ENCODE measurements at regions not wholly inside any gene's neighbourhood (a gene's known extent, or its start where the extent isn't known, plus 50 kb on each side); places are given as distances from the start of the nearest gene placed in this dataset.

DNA sequence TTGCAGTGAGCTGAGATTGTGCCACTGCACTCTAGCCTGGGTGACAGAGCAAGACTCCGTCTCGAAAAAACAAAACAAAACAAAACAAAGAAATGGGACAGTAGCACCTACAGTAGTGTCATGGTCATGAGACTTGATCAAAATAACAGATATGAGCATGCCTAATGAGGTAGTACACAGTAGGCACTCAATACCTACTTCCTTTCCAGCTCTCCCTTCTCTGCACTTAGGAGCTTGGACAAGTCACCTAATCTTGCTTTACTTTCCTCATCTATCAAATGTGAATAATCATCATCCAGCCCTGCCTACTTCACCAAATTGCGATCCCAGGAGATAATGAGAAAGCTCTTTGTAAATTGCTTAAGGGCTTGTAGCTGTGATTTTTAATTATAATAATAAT is 55.4 kb upstream of the EPB41L1 start:
- Histone ChIP-seq H3K36me3 (ENCODE audit: insufficient read depth, low read length) (no peaks in the 10 kb centered on the region), H3K27ac (ENCODE audit: low read depth, low read length, poor library complexity, severe bottlenecking) (no peak overlapping the region), H2AFZ (ENCODE audit: low read length) (no peak overlapping the region), H3F3A (ENCODE audit: insufficient read depth, low read length) (no peaks in the 10 kb centered on the region), H3K27me3 (ENCODE audit: insufficient read depth, low read length) (no peaks in the 10 kb centered on the region), H3K4me2 (ENCODE audit: low read length) (no peak overlapping the region), H4K20me1 (ENCODE audit: insufficient read depth, low read length) (no peaks in the 10 kb centered on the region), H3K4me3 (ENCODE audit: low read depth, low read length, poor library complexity, severe bottlenecking) (no peak overlapping the region), H3K4me1 (ENCODE audit: insufficient read depth, low read length, severe bottlenecking) (peaks cover 16% of the 10 kb centered on the region), H3K79me2 (ENCODE audit: insufficient read depth, low read length) (no peaks in the 10 kb centered on the region), H3K9me3 (ENCODE audit: low read length) (no peaks in the 10 kb centered on the region), H3K9me2 (ENCODE audit: low read depth, low read length) (no peaks in the 10 kb centered on the region), H3K9ac (ENCODE audit: low read length) (no peak overlapping the region)
- TF ChIP-seq EZH2 (IDR thresholded peaks at IDR 0.05; ENCODE audit: borderline replicate concordance, low read length), result no peak
- TF ChIP-seq, protein P1, sequence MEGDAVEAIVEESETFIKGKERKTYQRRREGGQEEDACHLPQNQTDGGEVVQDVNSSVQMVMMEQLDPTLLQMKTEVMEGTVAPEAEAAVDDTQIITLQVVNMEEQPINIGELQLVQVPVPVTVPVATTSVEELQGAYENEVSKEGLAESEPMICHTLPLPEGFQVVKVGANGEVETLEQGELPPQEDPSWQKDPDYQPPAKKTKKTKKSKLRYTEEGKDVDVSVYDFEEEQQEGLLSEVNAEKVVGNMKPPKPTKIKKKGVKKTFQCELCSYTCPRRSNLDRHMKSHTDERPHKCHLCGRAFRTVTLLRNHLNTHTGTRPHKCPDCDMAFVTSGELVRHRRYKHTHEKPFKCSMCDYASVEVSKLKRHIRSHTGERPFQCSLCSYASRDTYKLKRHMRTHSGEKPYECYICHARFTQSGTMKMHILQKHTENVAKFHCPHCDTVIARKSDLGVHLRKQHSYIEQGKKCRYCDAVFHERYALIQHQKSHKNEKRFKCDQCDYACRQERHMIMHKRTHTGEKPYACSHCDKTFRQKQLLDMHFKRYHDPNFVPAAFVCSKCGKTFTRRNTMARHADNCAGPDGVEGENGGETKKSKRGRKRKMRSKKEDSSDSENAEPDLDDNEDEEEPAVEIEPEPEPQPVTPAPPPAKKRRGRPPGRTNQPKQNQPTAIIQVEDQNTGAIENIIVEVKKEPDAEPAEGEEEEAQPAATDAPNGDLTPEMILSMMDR (IDR thresholded peaks at IDR 0.05; ENCODE audit: low read length), result no peak

DNA sequence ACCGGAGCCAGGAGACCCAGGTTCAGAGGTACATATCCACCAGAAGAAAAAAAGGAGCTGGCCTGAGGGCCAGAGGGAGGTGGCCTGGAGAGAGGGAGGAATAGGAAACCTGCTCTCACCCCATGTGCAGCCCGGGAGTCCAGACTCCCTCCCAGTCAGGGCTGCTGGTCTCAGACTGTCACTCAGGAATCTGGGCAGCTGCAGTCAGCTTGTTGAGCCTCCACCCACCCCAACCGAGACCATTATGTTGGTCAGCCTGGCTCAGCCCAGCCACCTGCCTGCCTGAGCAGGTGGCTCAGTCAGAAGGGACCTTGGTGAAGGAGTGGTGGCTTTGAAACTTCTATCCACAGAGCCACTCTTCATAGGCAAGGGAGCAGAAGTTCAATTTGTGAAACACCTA is 53.3 kb upstream of the EPB41L1 start:
- Histone ChIP-seq H3K4me2 (ENCODE audit: low read length) (no peak overlapping the region), H3K36me3 (ENCODE audit: insufficient read depth, low read length) (no peaks in the 10 kb centered on the region), H3K9me3 (ENCODE audit: low read length) (no peaks in the 10 kb centered on the region), H3K79me2 (ENCODE audit: insufficient read depth, low read length) (no peaks in the 10 kb centered on the region), H3K9me2 (ENCODE audit: low read depth, low read length) (no peaks in the 10 kb centered on the region), H3K27me3 (ENCODE audit: insufficient read depth, low read length) (no peaks in the 10 kb centered on the region), H3K9ac (ENCODE audit: low read length) (no peak overlapping the region), H3K4me3 (ENCODE audit: low read depth, low read length, poor library complexity, severe bottlenecking) (no peak overlapping the region), H4K20me1 (ENCODE audit: insufficient read depth, low read length) (no peaks in the 10 kb centered on the region), H3F3A (ENCODE audit: insufficient read depth, low read length) (no peaks in the 10 kb centered on the region), H2AFZ (ENCODE audit: low read length) (no peak overlapping the region), H3K4me1 (ENCODE audit: insufficient read depth, low read length, severe bottlenecking) (peaks cover 16% of the 10 kb centered on the region), H3K27ac (ENCODE audit: low read depth, low read length, poor library complexity, severe bottlenecking) (no peak overlapping the region)
- TF ChIP-seq EZH2 (IDR thresholded peaks at IDR 0.05; ENCODE audit: borderline replicate concordance, low read length), result no peak
- TF ChIP-seq, protein P1 (IDR thresholded peaks at IDR 0.05; ENCODE audit: low read length), result no peak

DNA sequence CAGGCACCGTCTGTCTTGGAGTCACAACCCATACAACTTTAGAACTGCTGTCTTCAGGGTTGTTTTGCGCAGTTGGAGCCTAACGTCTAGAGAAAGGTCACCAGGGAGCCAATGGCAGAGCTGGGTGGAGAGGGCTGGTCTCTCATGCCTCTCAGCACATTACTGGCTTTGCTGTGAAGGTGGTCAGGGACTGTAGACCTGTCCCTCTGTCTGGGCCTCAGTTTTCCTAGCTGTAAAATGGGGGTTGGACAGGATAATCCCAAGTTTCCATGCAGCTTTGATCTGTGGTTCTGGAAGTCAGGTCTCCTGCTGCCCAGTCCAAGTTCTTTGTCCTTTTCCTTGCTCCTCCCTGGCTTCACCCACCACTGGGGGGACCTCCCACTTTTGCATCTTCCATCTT is 52.2 kb upstream of the EPB41L1 start:
- H3K27ac ChIP-seq (ENCODE audit: low read depth, low read length, poor library complexity, severe bottlenecking), result no peak overlapping the region
- H3K4me3 ChIP-seq (ENCODE audit: low read depth, low read length, poor library complexity, severe bottlenecking), result no peak overlapping the region
- no peak overlapping the region for H3K4me2 ChIP-seq (ENCODE audit: low read length)
- H3F3A ChIP-seq (ENCODE audit: insufficient read depth, low read length), result no peaks in the 10 kb centered on the region
- no peak overlapping the region for H3K9ac ChIP-seq (ENCODE audit: low read length)
- H2AFZ ChIP-seq (ENCODE audit: low read length), result no peak overlapping the region
- no peaks in the 10 kb centered on the region for H3K9me2 ChIP-seq (ENCODE audit: low read depth, low read length)
- H3K36me3 ChIP-seq (ENCODE audit: insufficient read depth, low read length), result no peaks in the 10 kb centered on the region
- no peak for TF ChIP-seq EZH2 (IDR thresholded peaks at IDR 0.05; ENCODE audit: borderline replicate concordance, low read length)
- TF ChIP-seq, protein P1 (IDR thresholded peaks at IDR 0.05; ENCODE audit: low read length), result no peak
- H3K79me2 ChIP-seq (ENCODE audit: insufficient read depth, low read length), result no peaks in the 10 kb centered on the region
- no peaks in the 10 kb centered on the region for H3K9me3 ChIP-seq (ENCODE audit: low read length)
- H3K4me1 ChIP-seq (ENCODE audit: insufficient read depth, low read length, severe bottlenecking), result peaks cover 16% of the 10 kb centered on the region
- no peaks in the 10 kb centered on the region for H4K20me1 ChIP-seq (ENCODE audit: insufficient read depth, low read length)
- no peaks in the 10 kb centered on the region for H3K27me3 ChIP-seq (ENCODE audit: insufficient read depth, low read length)

Data from OCI-LY1 (cell line).